ENCODE measurements at regions not wholly inside any gene's neighbourhood (a gene's known extent, or its start where the extent isn't known, plus 50 kb on each side); places are given as distances from the start of the nearest gene placed in this dataset.
"Not testable (repeated sequence)": the region's sequence is repeated elsewhere in the genome, so short reads cannot be mapped to it uniquely, and the experiment has no call there.

GRCh38 chrX:63145526-63145925 lies 205.6 kb downstream of the SPIN4 start:
- in situ Hi-C loops (cut with HindIII; ENCODE audit: low pct_ligation_motif_present, low sequenced_read_pairs); DNase-seq; H3K4me3 ChIP-seq (ENCODE audit: low read depth, low read length); H3K27me3 ChIP-seq (replicated peaks); H3K36me3 ChIP-seq (replicated peaks); H3K27ac ChIP-seq: not testable (repeated sequence)

GRCh38 chrX:63142588-63142987 lies 208.5 kb downstream of the SPIN4 start:
- H3K4me3 ChIP-seq (ENCODE audit: low read depth, low read length); in situ Hi-C loops (cut with HindIII; ENCODE audit: low pct_ligation_motif_present, low sequenced_read_pairs); DNase-seq; H3K36me3 ChIP-seq (replicated peaks); H3K27me3 ChIP-seq (replicated peaks); H3K27ac ChIP-seq: not testable (repeated sequence)

- H3K36me3 ChIP-seq (replicated peaks); H3K4me3 ChIP-seq (ENCODE audit: low read depth, low read length); H3K27ac ChIP-seq; DNase-seq; in situ Hi-C loops (cut with HindIII; ENCODE audit: low pct_ligation_motif_present, low sequenced_read_pairs); H3K27me3 ChIP-seq (replicated peaks): not testable (repeated sequence)
These were observed 215.3 kb downstream of the SPIN4 start for GRCh38 chrX:63135859-63136258.

GRCh38 chrX:63128509-63128908 lies 222.6 kb downstream of the SPIN4 start:
- TF ChIP-seq CTCF (IDR thresholded peaks at IDR 0.05; ENCODE audit: low read depth, low read length, missing control alignments): peak; percentile 54
- H3K27ac ChIP-seq: no peak overlapping the region
- no peaks in the 10 kb centered on the region for H3K36me3 ChIP-seq (replicated peaks)
- in situ Hi-C loops (cut with HindIII; ENCODE audit: low pct_ligation_motif_present, low sequenced_read_pairs): no loop called here
- peak; percentile 17 for DNase-seq
- H3K27me3 ChIP-seq (replicated peaks): no peaks in the 10 kb centered on the region
- H3K4me3 ChIP-seq (ENCODE audit: low read depth, low read length): no peak overlapping the region

GRCh38 chrX:63115196-63115595 lies 235.9 kb downstream of the SPIN4 start:
- TF ChIP-seq CTCF (IDR thresholded peaks at IDR 0.05; ENCODE audit: low read depth, low read length, missing control alignments): no peak
- DNase-seq: no peak
- Histone ChIP-seq H3K4me3 (ENCODE audit: low read depth, low read length) (no peak overlapping the region), H3K36me3 (replicated peaks) (no peaks in the 10 kb centered on the region), H3K27me3 (replicated peaks) (no peaks in the 10 kb centered on the region), H3K27ac (no peak overlapping the region)
- in situ Hi-C loops (cut with HindIII; ENCODE audit: low pct_ligation_motif_present, low sequenced_read_pairs): no loop called here

DNA sequence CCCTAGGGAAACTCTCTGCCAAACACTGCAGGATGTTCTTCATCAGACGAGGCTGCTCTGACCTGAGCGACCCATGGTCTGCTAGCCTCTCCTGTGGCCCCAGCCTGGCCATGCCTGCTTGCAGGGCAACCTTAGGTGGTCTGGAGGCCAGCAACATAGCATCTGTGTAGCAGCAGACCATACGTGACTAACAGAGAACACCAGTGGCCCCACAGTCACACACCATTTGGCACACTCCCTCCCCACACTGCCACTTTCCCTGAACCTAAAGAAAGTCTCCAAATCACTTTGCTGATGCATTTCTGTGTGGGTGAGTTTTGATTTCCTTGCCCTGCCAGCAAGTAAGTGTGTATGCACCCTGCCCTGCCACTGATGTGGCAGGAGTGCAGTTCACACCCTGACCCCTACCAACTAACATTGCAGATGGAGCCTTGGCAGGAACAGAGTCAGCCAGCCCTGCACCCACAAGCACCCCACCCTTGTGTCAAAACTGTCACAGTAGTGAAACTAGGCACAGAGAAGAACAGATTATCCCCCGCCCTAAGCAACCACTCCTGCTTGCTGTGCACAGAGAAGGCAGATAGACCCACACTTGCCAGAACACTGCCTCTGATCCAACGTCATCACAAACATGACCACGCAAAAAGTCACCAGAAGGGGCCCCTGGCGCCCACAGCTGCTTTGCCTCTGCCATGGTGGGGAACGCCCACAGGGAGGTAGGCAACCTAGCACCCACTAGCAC lies 249.1 kb downstream of the SPIN4 start:
- DNase-seq: no peak
- Histone ChIP-seq H3K27ac (no peak overlapping the region), H3K27me3 (replicated peaks) (no peaks in the 10 kb centered on the region), H3K36me3 (replicated peaks) (no peaks in the 10 kb centered on the region), H3K4me3 (ENCODE audit: low read depth, low read length) (no peak overlapping the region)
- TF ChIP-seq CTCF (IDR thresholded peaks at IDR 0.05; ENCODE audit: low read depth, low read length, missing control alignments): no peak
- in situ Hi-C loops (cut with HindIII; ENCODE audit: low pct_ligation_motif_present, low sequenced_read_pairs): no loop called here

DNA sequence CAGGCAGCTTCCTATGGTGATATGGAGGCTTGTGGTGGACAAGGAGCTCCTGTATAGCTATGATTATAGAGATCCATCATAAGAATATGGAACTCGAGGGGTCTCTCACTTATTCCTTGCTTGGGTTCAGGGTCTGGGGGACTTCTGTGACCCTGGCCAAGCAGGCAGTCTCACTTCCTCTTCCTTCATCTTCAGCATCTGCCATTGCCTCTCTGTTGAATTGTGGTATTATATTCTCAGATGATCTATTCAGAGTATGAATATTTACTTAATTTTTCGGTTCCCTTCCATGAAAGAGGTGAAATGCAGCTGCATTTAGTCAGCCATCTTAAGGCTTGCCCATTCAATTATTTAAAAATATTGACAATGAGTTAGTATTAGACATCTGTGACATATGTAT lies 292.9 kb downstream of the SPIN4 start:
- no peak for DNase-seq
- Histone ChIP-seq H3K27me3 (replicated peaks) (no peaks in the 10 kb centered on the region), H3K36me3 (replicated peaks) (no peaks in the 10 kb centered on the region), H3K4me3 (ENCODE audit: low read depth, low read length) (no peak overlapping the region), H3K27ac (no peak overlapping the region)
- in situ Hi-C loops (cut with HindIII; ENCODE audit: low pct_ligation_motif_present, low sequenced_read_pairs): no loop called here
- no peak for TF ChIP-seq CTCF (IDR thresholded peaks at IDR 0.05; ENCODE audit: low read depth, low read length, missing control alignments)
